Activated CD8-positive, alpha-beta T cell treated with anti-CD3 and anti-CD28 coated beads for 36 hours (primary cell): ENCODE measurements at regions not wholly inside any gene's neighbourhood (a gene's known extent, or its start where the extent isn't known, plus 50 kb on each side); places are given as distances from the start of the nearest gene placed in this dataset.

Experiments used
- ATAC-seq: fragments of 200-7000 bp; cut with Tn5 transposase; one replicate; pipeline ENCODE4 v1.10.0; 2021; ENCODE audit warnings: mild to moderate bottlenecking, moderate library complexity
- CTCF ChIA-PET: fragments of 350-600 bp; sonication (Branson Sonifier 250); formaldehyde crosslinking; loops from one replicate; lab custom pipeline; 2021; ENCODE audit warnings: antibody characterized with exemption; lab: Charles Lee
- POLR2A ChIA-PET: fragments of 350-600 bp; sonication (Branson Sonifier 250); formaldehyde crosslinking; loops from one replicate; lab custom pipeline; 2021; ENCODE audit warnings: antibody characterized with exemption; lab: Charles Lee
- DNase-seq: peaks from one replicate; pipeline ENCODE4 v3.0.0-alpha.2; 2020
- H3K27ac Mint-ChIP-seq: one replicate; pipeline ENCODE4 v1.8.0; 2021; ENCODE audit warnings: mild to moderate bottlenecking, mixed read lengths
- H3K27me3 Mint-ChIP-seq: one replicate; pipeline ENCODE4 v1.8.0; 2021; ENCODE audit warnings: mixed read lengths
- H3K36me3 Mint-ChIP-seq: one replicate; pipeline ENCODE4 v1.8.0; 2021; ENCODE audit warnings: low read depth, mixed read lengths
- H3K4me1 Mint-ChIP-seq: one replicate; pipeline ENCODE4 v1.8.0; 2021; ENCODE audit warnings: low read depth, mixed read lengths
- H3K4me3 Mint-ChIP-seq: one replicate; pipeline ENCODE4 v1.8.0; 2021; ENCODE audit warnings: mild to moderate bottlenecking, moderate library complexity, mixed read lengths
- H3K9me3 Mint-ChIP-seq: one replicate; pipeline ENCODE4 v1.8.0; 2021; ENCODE audit warnings: mixed read lengths
- CTCF ChIP-seq: fragments of 200-600 bp; IDR thresholded peaks from one replicate; pipeline ENCODE4 v1.8.0; 2022; ENCODE audit warnings: antibody characterized with exemption, mild to moderate bottlenecking
- intact Hi-C: fragments of 100-400 bp; cut with micrococcal nuclease; formaldehyde crosslinking; loops from one replicate; pipeline ENCODE4 v1.10.0; 2022

- Mint-ChIP-seq H3K27ac (no peak overlapping the region), H3K36me3 (no peaks in the 10 kb centered on the region), H3K27me3 (no peaks in the 10 kb centered on the region), H3K4me1 (no peaks in the 10 kb centered on the region), H3K4me3 (no peak overlapping the region), H3K9me3 (no peaks in the 10 kb centered on the region)
- ChIA-PET CTCF (no interaction called here), POLR2A (no interaction called here)
- intact Hi-C loops, result no loop called here
- ATAC-seq (no peak), DNase-seq (no peak)
- TF ChIP-seq CTCF, result no peak
Observed at GRCh38 chr18:37741032-37741623, 175.5 kb upstream of the CELF4 start.

GRCh38 chr18:37734406-37734805 is 168.8 kb upstream of the CELF4 start:
- H3K27me3 Mint-ChIP-seq, result no peaks in the 10 kb centered on the region
- no peak overlapping the region for H3K4me3 Mint-ChIP-seq
- H3K4me1 Mint-ChIP-seq, result no peaks in the 10 kb centered on the region
- H3K9me3 Mint-ChIP-seq, result no peaks in the 10 kb centered on the region
- TF ChIP-seq CTCF, result no peak
- no peak for ATAC-seq
- intact Hi-C loops, result no loop called here
- H3K27ac Mint-ChIP-seq, result no peak overlapping the region
- ChIA-PET CTCF (no interaction called here), POLR2A (no interaction called here)
- DNase-seq, result no peak
- no peaks in the 10 kb centered on the region for H3K36me3 Mint-ChIP-seq

GRCh38 chr18:37729716-37730115 is 164.1 kb upstream of the CELF4 start:
- no peak overlapping the region for H3K27ac Mint-ChIP-seq
- no peaks in the 10 kb centered on the region for H3K36me3 Mint-ChIP-seq
- no peaks in the 10 kb centered on the region for H3K9me3 Mint-ChIP-seq
- POLR2A ChIA-PET, result no interaction called here
- H3K4me3 Mint-ChIP-seq, result no peak overlapping the region
- H3K27me3 Mint-ChIP-seq, result no peaks in the 10 kb centered on the region
- ATAC-seq, result no peak
- intact Hi-C loops, result no loop called here
- no peak for TF ChIP-seq CTCF
- DNase-seq, result no peak
- CTCF ChIA-PET, result no interaction called here
- no peaks in the 10 kb centered on the region for H3K4me1 Mint-ChIP-seq

GRCh38 chr18:37724206-37724605 is 158.6 kb upstream of the CELF4 start:
- ATAC-seq, result no peak
- H3K27me3 Mint-ChIP-seq, result no peaks in the 10 kb centered on the region
- POLR2A ChIA-PET, result no interaction called here
- H3K4me1 Mint-ChIP-seq, result no peaks in the 10 kb centered on the region
- no peak overlapping the region for H3K27ac Mint-ChIP-seq
- intact Hi-C loops, result no loop called here
- no peaks in the 10 kb centered on the region for H3K9me3 Mint-ChIP-seq
- H3K36me3 Mint-ChIP-seq, result no peaks in the 10 kb centered on the region
- TF ChIP-seq CTCF, result no peak
- H3K4me3 Mint-ChIP-seq, result no peak overlapping the region
- CTCF ChIA-PET, result no interaction called here
- DNase-seq, result no peak

- Mint-ChIP-seq H3K27ac (no peak overlapping the region), H3K27me3 (no peaks in the 10 kb centered on the region), H3K4me3 (no peak overlapping the region), H3K9me3 (no peaks in the 10 kb centered on the region), H3K4me1 (no peaks in the 10 kb centered on the region), H3K36me3 (no peaks in the 10 kb centered on the region)
- intact Hi-C loops, result no loop called here
- TF ChIP-seq CTCF, result no peak
- POLR2A ChIA-PET, result no interaction called here
- CTCF ChIA-PET, result no interaction called here
- ATAC-seq, result no peak
- DNase-seq, result no peak
Observed at GRCh38 chr18:37721544-37722522, 156.2 kb upstream of the CELF4 start.
